HepG2 (cell line): ENCODE measurements at regions not wholly inside any gene's neighbourhood (a gene's known extent, or its start where the extent isn't known, plus 50 kb on each side); places are given as distances from the start of the nearest gene placed in this dataset.
"Not testable (repeated sequence)": the region's sequence is repeated elsewhere in the genome, so short reads cannot be mapped to it uniquely, and the experiment has no call there.

Source experiments
- CTCF ChIP-seq: sonication (generic); formaldehyde crosslinking; IDR thresholded peaks from 2 replicates; pipeline ENCODE4 v1.5.0; 2020; ENCODE audit warnings: mild to moderate bottlenecking, missing genetic modification reagents, moderate library complexity
- KDM1A ChIP-seq: IDR thresholded peaks from 2 replicates; pipeline ENCODE4 v1.6.1; 2016; ENCODE audit warnings: missing compliant biosample characterization
- NR2F1 ChIP-seq, 2 experiments: fragments of 450-650 bp in 1 of 2; formaldehyde crosslinking in 1 of 2; IDR thresholded peaks; 2 replicates each; pipeline versions ENCODE4 v1.5.0 to v1.6.1; 2016 to 2020; ENCODE audit warnings: mild to moderate bottlenecking in 1 of 2, missing compliant biosample characterization in 1 of 2, missing genetic modification reagents in 1 of 2, moderate library complexity in 1 of 2
- TRIM24 ChIP-seq: sonication (generic); formaldehyde crosslinking; IDR thresholded peaks from 2 replicates; pipeline ENCODE4 v1.8.0; 2022; ENCODE audit warnings: mild to moderate bottlenecking, missing genetic modification reagents
- ZMYM4 ChIP-seq: sonication (generic); formaldehyde crosslinking; IDR thresholded peaks from 2 replicates; pipeline ENCODE4 v1.8.1; 2023; ENCODE audit warnings: mild to moderate bottlenecking, missing genetic modification reagents
- TF ChIP-seq, protein P1 (sequence below), 2 experiments: IDR thresholded peaks; 2 replicates each; pipeline ENCODE4 v1.6.1; 2011 to 2012; ENCODE audit warnings: low read length in 2 of 2, borderline replicate concordance in 1 of 2, low read depth in 1 of 2, mild to moderate bottlenecking in 1 of 2, moderate library complexity in 1 of 2
- TF ChIP-seq, protein P2 (sequence below): sonication (generic); formaldehyde crosslinking; IDR thresholded peaks from 2 replicates; pipeline ENCODE4 v1.8.0; 2022; ENCODE audit warnings: low read depth, missing genetic modification reagents

GRCh38 chrX:13210142-13210541, 109.7 kb downstream of the ATXN3L start:
- not testable (repeated sequence) for TF ChIP-seq CTCF (CRISPR knock-in tag); TRIM24 (CRISPR knock-in tag); NR2F1 (CRISPR knock-in tag; IDR thresholded peaks at IDR 0.05); ZMYM4; KDM1A (CRISPR knock-in tag)
- TF ChIP-seq, protein P1, sequence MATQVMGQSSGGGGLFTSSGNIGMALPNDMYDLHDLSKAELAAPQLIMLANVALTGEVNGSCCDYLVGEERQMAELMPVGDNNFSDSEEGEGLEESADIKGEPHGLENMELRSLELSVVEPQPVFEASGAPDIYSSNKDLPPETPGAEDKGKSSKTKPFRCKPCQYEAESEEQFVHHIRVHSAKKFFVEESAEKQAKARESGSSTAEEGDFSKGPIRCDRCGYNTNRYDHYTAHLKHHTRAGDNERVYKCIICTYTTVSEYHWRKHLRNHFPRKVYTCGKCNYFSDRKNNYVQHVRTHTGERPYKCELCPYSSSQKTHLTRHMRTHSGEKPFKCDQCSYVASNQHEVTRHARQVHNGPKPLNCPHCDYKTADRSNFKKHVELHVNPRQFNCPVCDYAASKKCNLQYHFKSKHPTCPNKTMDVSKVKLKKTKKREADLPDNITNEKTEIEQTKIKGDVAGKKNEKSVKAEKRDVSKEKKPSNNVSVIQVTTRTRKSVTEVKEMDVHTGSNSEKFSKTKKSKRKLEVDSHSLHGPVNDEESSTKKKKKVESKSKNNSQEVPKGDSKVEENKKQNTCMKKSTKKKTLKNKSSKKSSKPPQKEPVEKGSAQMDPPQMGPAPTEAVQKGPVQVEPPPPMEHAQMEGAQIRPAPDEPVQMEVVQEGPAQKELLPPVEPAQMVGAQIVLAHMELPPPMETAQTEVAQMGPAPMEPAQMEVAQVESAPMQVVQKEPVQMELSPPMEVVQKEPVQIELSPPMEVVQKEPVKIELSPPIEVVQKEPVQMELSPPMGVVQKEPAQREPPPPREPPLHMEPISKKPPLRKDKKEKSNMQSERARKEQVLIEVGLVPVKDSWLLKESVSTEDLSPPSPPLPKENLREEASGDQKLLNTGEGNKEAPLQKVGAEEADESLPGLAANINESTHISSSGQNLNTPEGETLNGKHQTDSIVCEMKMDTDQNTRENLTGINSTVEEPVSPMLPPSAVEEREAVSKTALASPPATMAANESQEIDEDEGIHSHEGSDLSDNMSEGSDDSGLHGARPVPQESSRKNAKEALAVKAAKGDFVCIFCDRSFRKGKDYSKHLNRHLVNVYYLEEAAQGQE (IDR thresholded peaks at IDR 0.05; ENCODE audit: borderline replicate concordance in 1 of 2, low read depth in 1 of 2, low read length in 2 of 2) = not testable (repeated sequence)
- TF ChIP-seq, protein P2, sequence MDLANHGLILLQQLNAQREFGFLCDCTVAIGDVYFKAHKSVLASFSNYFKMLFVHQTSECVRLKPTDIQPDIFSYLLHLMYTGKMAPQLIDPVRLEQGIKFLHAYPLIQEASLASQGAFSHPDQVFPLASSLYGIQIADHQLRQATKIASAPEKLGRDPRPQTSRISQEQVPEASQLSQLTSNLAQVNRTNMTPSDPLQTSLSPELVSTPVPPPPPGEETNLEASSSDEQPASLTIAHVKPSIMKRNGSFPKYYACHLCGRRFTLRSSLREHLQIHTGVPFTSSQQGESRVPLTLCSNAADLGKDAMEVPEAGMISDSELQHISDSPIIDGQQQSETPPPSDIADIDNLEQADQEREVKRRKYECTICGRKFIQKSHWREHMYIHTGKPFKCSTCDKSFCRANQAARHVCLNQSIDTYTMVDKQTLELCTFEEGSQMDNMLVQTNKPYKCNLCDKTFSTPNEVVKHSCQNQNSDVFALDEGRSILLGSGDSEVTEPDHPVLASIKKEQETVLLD (CRISPR knock-in tag) = not testable (repeated sequence)
